SH-SY5Y (cell line): ENCODE measurements at regions not wholly inside any gene's neighbourhood (a gene's known extent, or its start where the extent isn't known, plus 50 kb on each side); places are given as distances from the start of the nearest gene placed in this dataset.

Experiments
- GATA2 ChIP-seq: IDR thresholded peaks from 2 replicates; pipeline ENCODE4 v1.6.1; 2011; ENCODE audit warnings: mild to moderate bottlenecking, low read depth, low read length
- GATA3 ChIP-seq: IDR thresholded peaks from 2 replicates; pipeline ENCODE4 v1.6.1; 2011; ENCODE audit warnings: low read depth, mild to moderate bottlenecking, low read length, moderate library complexity

GRCh38 chr11:110828086-110828485, 115.8 kb upstream of the ARHGAP20 start:
- no peak for TF ChIP-seq GATA2
- no peak for TF ChIP-seq GATA3
